SJCRH30 (cell line): ENCODE measurements at regions not wholly inside any gene's neighbourhood (a gene's known extent, or its start where the extent isn't known, plus 50 kb on each side); places are given as distances from the start of the nearest gene placed in this dataset.

Experiments
- DNase-seq, 2 experiments: peaks; one replicate each; pipeline ENCODE4 v3.0.0-alpha.2; 2015 to 2020
- H3K27ac ChIP-seq: fragments of 250-450 bp; sonication (Bioruptor Pico); 2 replicates; pipeline ENCODE4 v1.5.1; 2020; ENCODE audit warnings: mild to moderate bottlenecking, moderate library complexity
- H3K27me3 ChIP-seq: fragments of 250-450 bp; sonication (Bioruptor Pico); 2 replicates; pipeline ENCODE4 v1.5.1; 2020; ENCODE audit warnings: mild to moderate bottlenecking, moderate library complexity
- H3K36me3 ChIP-seq: fragments of 250-450 bp; sonication (Bioruptor Pico); 2 replicates; pipeline ENCODE4 v1.5.1; 2020; ENCODE audit warnings: mild to moderate bottlenecking, moderate library complexity
- H3K4me1 ChIP-seq: fragments of 250-450 bp; sonication (Bioruptor Pico); 2 replicates; pipeline ENCODE4 v1.5.1; 2020; ENCODE audit warnings: mild to moderate bottlenecking, moderate library complexity
- H3K4me3 ChIP-seq: fragments of 250-450 bp; sonication (Bioruptor Pico); 2 replicates; pipeline ENCODE4 v1.5.1; 2020; ENCODE audit warnings: mild to moderate bottlenecking, moderate library complexity
- H3K9me3 ChIP-seq: fragments of 250-450 bp; sonication (Bioruptor Pico); replicated peaks from 2 replicates; pipeline ENCODE4 v1.5.1; 2020; ENCODE audit warnings: mild to moderate bottlenecking, moderate library complexity

DNA sequence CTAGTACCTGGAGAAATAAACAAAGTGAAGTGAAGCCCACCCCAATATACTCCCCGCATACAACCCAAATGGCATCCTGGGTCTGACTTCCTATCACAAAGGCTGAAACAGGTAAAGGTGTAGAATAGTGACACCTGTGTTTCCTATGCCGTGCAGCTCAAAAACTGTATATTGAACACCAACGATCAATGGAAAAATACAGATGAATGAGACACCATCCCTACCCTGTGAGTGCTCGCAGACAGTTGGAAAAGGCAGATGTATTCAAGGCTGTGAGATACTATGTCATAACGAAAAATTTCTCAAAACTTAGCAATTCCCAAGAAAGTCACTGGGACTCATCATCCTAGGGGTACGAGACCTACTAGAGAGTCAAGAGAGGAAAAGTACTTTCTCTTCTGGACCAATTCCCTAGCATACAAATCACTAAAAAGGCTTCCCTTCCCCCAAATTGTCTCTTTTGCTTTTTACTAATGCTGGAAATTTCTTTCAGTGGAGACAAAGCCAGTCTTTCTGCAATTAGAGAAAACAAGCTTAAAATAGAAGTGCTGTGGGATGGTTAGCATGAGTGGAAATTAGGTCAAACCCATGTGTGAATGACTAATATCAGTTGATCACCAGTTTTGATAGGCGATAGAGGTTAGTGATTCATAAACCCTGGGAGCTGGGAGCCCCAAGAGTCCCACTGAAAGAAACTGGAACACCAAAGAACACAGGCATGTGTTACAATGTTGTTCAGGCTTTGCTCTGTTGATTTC lies 249.7 kb downstream of the SPTSSA start:
- H3K4me1 ChIP-seq = no peaks in the 10 kb centered on the region
- no peak overlapping the region for H3K4me3 ChIP-seq
- H3K9me3 ChIP-seq = no peaks in the 10 kb centered on the region; the same call in 1 of the 2 replicates
- no peaks in the 10 kb centered on the region for H3K36me3 ChIP-seq
- no peak for DNase-seq
- H3K27ac ChIP-seq = no peak overlapping the region
- H3K27me3 ChIP-seq = no peaks in the 10 kb centered on the region

DNA sequence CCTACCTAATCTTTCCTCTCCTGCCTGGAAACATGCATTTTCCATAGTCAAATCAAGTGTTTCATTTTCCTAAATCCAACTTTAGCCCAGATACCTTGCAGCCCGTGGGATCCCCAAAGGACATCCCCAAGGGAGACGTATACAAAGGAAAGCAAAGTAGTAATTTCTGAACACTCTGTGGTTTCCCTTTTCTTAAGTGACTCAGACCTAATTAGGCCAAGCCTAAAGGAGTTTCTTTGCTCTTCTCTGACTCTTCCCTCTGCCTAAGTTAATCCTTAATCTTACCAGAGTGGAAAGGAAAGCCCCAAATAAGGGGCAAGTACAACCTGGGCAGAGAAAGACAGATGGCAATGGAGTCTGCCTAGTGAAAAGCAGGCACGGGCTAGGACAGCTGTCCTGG lies 250.3 kb downstream of the SPTSSA start:
- H3K36me3 ChIP-seq = no peaks in the 10 kb centered on the region
- DNase-seq = no peak
- no peaks in the 10 kb centered on the region for H3K9me3 ChIP-seq
- no peaks in the 10 kb centered on the region for H3K27me3 ChIP-seq
- H3K4me3 ChIP-seq = no peak overlapping the region
- no peak overlapping the region for H3K27ac ChIP-seq
- H3K4me1 ChIP-seq = no peaks in the 10 kb centered on the region

DNA sequence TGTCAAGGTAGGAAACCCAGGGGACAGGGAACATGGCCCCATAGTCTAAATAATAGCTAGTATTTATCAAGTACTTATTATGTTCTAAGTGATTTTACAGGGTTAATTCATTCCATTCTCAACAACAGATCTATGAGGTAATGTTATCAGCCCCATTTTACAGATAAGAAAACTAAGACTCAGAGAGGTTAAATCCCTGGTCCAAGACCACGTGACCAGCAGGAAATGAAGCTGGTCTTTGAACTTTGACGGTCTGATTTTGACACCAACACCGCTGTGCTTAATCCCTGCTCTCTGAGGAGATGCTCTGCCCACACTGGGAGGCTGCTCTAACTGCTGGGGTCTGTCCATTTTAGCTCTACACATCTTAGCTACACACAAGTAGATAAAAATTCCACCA lies 253.5 kb downstream of the SPTSSA start:
- no peaks in the 10 kb centered on the region for H3K36me3 ChIP-seq
- 0 out of 2 replicates have a peak, but pooled peaks cover 3% of the 10 kb centered on the region for H3K9me3 ChIP-seq
- H3K4me3 ChIP-seq = no peak overlapping the region
- no peaks in the 10 kb centered on the region for H3K27me3 ChIP-seq
- no peak for DNase-seq
- no peak overlapping the region for H3K27ac ChIP-seq
- no peaks in the 10 kb centered on the region for H3K4me1 ChIP-seq

DNA sequence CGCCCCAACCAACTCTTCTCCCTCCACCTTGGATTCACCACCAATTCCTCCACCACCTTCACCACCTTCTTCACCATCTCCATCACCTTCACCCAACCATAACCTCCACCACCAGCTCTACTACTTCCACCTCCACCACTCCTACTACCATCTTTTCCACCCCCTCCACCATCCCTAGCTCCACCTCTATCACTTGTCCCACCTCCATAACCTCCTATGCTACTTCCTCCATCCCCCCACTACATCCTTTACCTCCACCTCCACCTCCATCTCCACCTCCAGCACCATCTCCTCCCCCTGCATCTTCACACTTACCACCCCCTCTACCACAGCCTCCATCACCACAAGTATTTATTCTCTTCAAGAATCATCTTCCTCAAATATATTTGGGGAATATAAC lies 254.9 kb upstream of the EGLN3 start:
- DNase-seq = no peak
- Histone ChIP-seq H3K27ac (no peak overlapping the region), H3K4me3 (no peak overlapping the region), H3K36me3 (no peaks in the 10 kb centered on the region), H3K4me1 (no peaks in the 10 kb centered on the region), H3K9me3 (peaks cover 3% of the 10 kb centered on the region; the same call in 1 of the 2 replicates), H3K27me3 (no peaks in the 10 kb centered on the region)

DNA sequence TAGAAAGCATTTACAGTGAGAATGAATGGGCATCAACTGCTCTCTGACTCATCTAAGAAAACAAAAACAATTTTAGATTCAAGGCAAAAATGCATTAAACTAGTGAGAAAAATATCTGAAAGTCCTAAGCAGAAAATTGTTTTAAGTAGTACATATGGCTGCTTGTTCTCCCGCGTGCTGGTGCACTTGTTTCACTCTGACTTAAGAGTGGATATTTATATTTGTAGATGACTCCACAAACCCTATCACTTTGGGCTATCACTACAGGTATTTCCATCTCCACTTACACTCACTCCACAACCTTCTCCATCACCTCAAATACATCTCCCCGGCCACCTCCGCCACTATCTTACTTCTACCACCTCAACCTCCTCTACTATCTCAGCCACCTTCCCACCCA lies 253.9 kb upstream of the EGLN3 start:
- no peak for DNase-seq
- no peak overlapping the region for H3K4me3 ChIP-seq
- no peak overlapping the region for H3K27ac ChIP-seq
- no peaks in the 10 kb centered on the region for H3K4me1 ChIP-seq
- H3K36me3 ChIP-seq = no peaks in the 10 kb centered on the region
- H3K9me3 ChIP-seq = peaks cover 3% of the 10 kb centered on the region; the same call in 1 of the 2 replicates
- no peaks in the 10 kb centered on the region for H3K27me3 ChIP-seq

DNA sequence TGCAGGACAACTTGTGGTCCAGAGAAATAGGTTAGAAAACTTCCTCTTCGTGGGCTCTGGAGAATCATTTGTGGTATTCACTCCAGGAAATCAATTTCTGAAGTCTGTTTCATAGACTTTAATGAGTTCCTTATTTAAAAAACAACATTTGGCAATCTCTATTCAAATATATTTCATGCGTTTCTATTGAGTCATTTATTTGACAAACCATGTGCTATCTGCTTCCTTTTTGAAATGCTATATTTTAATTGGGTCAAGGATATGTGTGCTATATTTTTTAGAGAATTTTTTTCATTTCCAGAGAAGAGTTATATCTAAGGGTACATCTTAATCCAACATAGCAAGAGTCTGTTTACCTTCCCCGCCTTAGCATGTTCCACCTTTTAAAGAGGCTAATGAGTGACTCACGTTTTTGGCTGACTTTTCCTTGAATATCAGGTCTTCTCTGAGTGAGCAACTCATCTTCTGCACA lies 252.4 kb upstream of the EGLN3 start:
- Histone ChIP-seq H3K9me3 (peaks cover 3% of the 10 kb centered on the region; the same call in 1 of the 2 replicates), H3K4me3 (no peak overlapping the region), H3K4me1 (no peaks in the 10 kb centered on the region), H3K27ac (no peak overlapping the region), H3K27me3 (no peaks in the 10 kb centered on the region), H3K36me3 (no peaks in the 10 kb centered on the region)
- DNase-seq = no peak

DNA sequence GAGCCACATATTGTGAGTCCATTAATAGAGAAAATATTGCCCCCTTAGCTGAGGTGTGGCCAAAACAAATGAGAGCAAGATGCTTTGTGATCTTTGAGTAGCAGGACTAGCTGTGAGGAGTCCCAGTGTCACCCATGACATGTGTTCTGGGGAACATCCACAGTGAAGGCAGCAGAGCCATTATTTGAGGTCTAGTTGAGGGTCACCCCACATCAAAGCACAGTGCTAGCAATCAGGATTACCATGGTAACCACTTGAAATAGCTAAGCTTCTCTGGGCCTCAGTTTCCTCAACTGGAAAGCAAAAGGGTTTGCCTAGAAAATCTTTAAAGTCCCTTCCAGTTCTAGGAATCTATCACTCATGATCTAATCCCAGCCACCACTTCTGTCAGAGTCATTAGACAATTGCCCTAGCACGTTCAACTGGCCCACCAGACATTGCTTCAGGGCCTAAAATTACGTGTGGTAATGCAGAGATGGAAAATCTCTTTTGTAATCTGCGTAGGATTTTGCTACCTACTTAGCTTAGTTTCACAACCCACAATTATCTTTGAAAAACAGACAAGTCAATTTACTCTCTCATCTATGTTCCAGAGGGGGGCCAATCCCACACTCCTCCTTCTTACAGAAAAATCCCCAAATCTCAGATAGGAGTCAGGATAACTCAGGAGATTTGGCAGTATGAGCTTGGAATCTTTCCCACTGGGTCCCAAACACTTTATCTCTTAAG lies 251.2 kb upstream of the EGLN3 start:
- Histone ChIP-seq H3K27ac (no peak overlapping the region), H3K4me3 (no peak overlapping the region), H3K9me3 (peaks cover 3% of the 10 kb centered on the region), H3K36me3 (no peaks in the 10 kb centered on the region), H3K27me3 (no peaks in the 10 kb centered on the region), H3K4me1 (no peaks in the 10 kb centered on the region)
- DNase-seq = no peak

DNA sequence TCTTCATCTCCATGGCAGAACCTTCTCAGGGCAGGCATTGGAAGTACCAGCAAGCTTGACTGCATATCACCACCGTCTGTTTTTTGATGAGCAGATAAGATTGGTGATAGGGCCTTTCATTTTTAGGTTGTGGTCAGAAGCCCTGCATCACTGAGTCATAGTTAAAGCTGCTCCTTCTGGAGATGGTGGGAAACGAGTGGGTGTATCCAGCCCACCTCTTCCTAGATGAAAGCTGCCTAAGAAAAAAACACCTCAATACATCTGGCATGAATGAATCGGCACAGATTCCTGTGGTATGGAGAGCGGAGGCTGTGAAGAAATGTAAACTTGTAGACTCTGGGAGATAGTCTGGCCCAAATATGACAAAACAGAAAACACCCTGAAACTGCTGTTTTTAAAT lies 248.7 kb upstream of the EGLN3 start:
- DNase-seq = no peak
- Histone ChIP-seq H3K4me3 (no peak overlapping the region), H3K9me3 (peaks cover 3% of the 10 kb centered on the region), H3K4me1 (no peaks in the 10 kb centered on the region), H3K27me3 (no peaks in the 10 kb centered on the region), H3K36me3 (no peaks in the 10 kb centered on the region), H3K27ac (no peak overlapping the region)

DNA sequence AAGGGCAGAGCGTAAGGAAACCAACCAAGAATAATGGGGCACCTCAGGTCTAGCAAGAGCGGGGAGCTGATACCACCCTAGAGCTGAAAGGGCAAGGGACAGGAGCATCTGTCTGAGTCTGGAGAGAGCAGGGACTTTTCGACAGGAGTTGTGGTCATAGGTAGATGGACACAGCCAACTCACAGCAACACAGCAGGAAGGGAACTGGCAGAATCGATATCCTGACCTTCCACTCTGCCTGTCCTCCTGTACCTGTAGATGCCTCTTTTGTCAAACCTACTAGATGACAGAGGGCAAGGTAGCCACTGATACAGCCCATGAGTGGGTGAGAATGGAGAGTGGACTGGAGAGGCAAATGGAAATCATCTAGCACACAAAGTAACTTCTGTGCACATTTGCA lies 247.2 kb upstream of the EGLN3 start:
- no peaks in the 10 kb centered on the region for H3K36me3 ChIP-seq
- no peaks in the 10 kb centered on the region for H3K27me3 ChIP-seq
- no peaks in the 10 kb centered on the region for H3K4me1 ChIP-seq
- no peak overlapping the region for H3K4me3 ChIP-seq
- no peak overlapping the region for H3K27ac ChIP-seq
- no peaks in the 10 kb centered on the region; the same call in none of the 2 replicates for H3K9me3 ChIP-seq
- DNase-seq = no peak

DNA sequence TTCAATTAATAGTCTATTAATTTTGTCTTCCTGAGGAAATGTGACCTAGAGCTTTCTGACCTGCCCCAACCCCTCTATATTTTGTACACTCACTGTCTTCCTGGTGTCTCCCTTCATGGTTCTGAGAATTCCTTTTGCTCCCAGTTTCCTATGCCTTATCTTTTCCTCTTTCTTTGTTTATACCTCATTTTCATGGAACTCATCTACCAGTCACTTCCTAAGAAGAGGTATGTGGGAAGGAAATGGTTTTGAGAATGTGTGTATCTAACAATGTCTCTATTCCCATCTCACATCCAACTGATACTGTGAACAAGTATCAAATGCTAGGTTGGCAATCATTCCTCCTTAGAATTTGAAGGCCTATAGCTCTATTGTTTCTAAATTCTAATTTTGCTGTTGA lies 245.1 kb upstream of the EGLN3 start:
- no peak for DNase-seq
- Histone ChIP-seq H3K4me1 (no peaks in the 10 kb centered on the region), H3K36me3 (no peaks in the 10 kb centered on the region), H3K9me3 (no peaks in the 10 kb centered on the region; the same call in 1 of the 2 replicates), H3K27me3 (no peaks in the 10 kb centered on the region), H3K4me3 (no peak overlapping the region), H3K27ac (no peak overlapping the region)

DNA sequence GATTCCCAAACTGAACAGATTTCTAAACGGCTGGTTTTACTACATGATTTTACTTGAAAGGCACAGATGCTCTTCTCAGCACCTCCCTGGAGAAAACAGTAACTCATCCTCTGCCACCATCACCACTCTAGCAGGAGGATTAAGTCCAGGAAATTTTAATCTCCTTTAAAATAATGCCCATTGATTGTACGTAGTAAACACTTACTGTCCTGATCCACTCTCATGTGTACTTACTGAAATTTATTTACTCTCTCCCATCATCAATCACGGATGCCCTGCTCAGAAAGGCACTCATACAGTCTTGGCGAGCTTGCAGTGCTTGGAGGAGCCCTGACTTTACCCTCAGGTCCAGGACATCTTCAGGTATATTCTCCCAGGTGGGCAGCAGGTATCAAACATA lies 239.8 kb upstream of the EGLN3 start:
- H3K27me3 ChIP-seq = no peaks in the 10 kb centered on the region
- H3K4me1 ChIP-seq = no peaks in the 10 kb centered on the region
- H3K9me3 ChIP-seq = no peaks in the 10 kb centered on the region
- DNase-seq = no peak
- no peak overlapping the region for H3K4me3 ChIP-seq
- H3K36me3 ChIP-seq = no peaks in the 10 kb centered on the region
- H3K27ac ChIP-seq = no peak overlapping the region

DNA sequence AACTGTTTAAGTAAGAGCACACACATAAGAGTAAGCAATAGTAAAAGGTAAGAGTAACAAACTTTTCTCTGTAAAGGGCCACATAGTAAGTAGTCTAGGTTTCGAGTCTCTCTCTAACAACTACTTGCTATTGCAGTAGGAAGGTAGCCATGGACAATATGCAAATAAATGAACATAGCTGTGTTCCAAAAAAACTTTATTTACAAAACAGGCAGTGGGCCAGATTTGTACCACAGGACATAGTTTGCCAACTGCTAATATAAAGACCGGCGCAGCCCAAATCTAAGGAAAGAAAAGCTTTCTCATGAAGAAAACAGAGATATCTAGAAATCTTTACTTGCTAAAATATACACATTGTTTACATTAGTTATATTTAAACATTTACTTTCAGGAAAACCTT lies 239.0 kb upstream of the EGLN3 start:
- no peak overlapping the region for H3K27ac ChIP-seq
- no peaks in the 10 kb centered on the region for H3K27me3 ChIP-seq
- no peaks in the 10 kb centered on the region for H3K36me3 ChIP-seq
- H3K4me3 ChIP-seq = no peak overlapping the region
- H3K9me3 ChIP-seq = no peaks in the 10 kb centered on the region
- no peak for DNase-seq
- H3K4me1 ChIP-seq = no peaks in the 10 kb centered on the region

DNA sequence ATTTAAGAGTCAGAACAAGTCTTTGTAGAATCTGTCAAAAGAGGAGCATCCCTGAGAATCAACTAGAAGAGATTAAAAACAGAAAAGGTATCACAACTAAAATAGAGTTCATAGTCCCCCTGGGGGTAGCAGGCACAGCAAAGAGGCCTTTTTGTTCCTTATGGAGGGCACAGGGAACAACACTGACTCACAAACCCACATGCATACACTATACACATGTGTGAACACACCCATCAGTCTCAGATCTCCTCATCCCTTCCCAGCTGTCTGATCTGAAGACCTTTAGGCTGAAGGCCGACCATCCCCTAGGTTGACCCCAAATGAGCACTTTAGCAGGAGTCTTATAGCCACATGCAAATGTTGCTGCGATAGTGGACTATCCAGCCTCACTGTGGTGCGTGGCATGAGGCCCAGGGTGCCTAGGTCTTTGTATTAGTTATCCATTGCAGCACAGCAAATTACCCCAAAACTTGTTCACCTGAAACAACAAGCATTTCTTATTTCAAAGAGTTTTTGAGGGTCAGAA lies 236.7 kb upstream of the EGLN3 start:
- no peak overlapping the region for H3K27ac ChIP-seq
- no peaks in the 10 kb centered on the region for H3K36me3 ChIP-seq
- no peaks in the 10 kb centered on the region for H3K27me3 ChIP-seq
- no peak for DNase-seq
- H3K4me3 ChIP-seq = no peak overlapping the region
- no peaks in the 10 kb centered on the region for H3K4me1 ChIP-seq
- H3K9me3 ChIP-seq = no peaks in the 10 kb centered on the region; the same call in 1 of the 2 replicates

DNA sequence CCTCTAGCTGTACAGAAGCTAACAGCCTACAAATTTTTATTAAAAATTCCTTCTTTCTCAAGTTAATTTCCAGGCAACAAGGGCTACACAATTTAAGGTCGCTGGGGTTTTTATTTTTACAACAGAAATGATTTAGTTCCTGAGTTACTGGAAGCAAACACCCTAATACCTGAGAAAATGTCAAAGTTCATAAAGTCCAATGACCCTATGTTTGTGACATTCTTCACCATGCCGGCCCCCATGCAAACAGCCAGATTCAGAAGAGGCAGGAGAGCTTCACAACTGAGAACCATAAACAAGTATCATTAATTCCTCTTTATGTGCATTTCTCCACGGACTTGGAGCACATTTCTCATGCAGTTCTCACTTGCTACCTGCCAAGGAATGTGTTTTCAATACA lies 236.2 kb upstream of the EGLN3 start:
- H3K27ac ChIP-seq = no peak overlapping the region
- no peaks in the 10 kb centered on the region for H3K27me3 ChIP-seq
- no peaks in the 10 kb centered on the region for H3K4me1 ChIP-seq
- H3K9me3 ChIP-seq = no peaks in the 10 kb centered on the region; the same call in 1 of the 2 replicates
- H3K36me3 ChIP-seq = no peaks in the 10 kb centered on the region
- H3K4me3 ChIP-seq = no peak overlapping the region
- no peak for DNase-seq

DNA sequence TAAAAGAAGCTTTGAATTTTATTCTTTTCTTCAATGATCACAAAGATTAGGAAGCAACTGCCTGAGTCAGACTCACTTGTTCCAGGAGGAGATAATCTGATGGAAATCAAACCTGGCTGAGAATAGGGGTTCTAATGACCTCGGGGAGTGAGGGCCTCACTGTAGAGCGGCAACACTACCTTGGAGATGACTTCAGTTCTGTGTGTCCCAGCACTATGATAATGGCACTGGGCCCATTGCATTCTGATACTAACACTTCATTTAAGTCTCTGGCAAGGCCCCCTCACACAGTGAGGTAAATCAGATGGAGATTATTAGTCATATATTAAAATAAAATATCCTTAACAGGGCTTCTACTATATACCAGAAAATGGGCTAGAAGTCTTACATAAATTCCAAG lies 233.3 kb upstream of the EGLN3 start:
- H3K36me3 ChIP-seq = no peaks in the 10 kb centered on the region
- no peak overlapping the region for H3K4me3 ChIP-seq
- no peak overlapping the region for H3K27ac ChIP-seq
- H3K9me3 ChIP-seq = no peaks in the 10 kb centered on the region; the same call in 1 of the 2 replicates
- H3K4me1 ChIP-seq = peaks cover 6% of the 10 kb centered on the region; the same call in 1 of the 2 replicates
- DNase-seq = no peak
- H3K27me3 ChIP-seq = no peaks in the 10 kb centered on the region
